ENCODE measurements at regions not wholly inside any gene's neighbourhood (a gene's known extent, or its start where the extent isn't known, plus 50 kb on each side); places are given as distances from the start of the nearest gene placed in this dataset.
"Not testable (repeated sequence)": the region's sequence is repeated elsewhere in the genome, so short reads cannot be mapped to it uniquely, and the experiment has no call there.

- TF ChIP-seq YY1 (IDR thresholded peaks at IDR 0.05; ENCODE audit: insufficient read depth, insufficient read length); ZNF274 (IDR thresholded peaks at IDR 0.05; ENCODE audit: low read depth, low read length): not testable (repeated sequence)
These were observed 150.8 kb upstream of the MED13 start for GRCh38 chr17:62215891-62216290.
